ENCODE measurements at regions not wholly inside any gene's neighbourhood (a gene's known extent, or its start where the extent isn't known, plus 50 kb on each side); places are given as distances from the start of the nearest gene placed in this dataset.
A peak's percentile ranks its signal among the peaks of the same experiment; 100 is the strongest.

DNA sequence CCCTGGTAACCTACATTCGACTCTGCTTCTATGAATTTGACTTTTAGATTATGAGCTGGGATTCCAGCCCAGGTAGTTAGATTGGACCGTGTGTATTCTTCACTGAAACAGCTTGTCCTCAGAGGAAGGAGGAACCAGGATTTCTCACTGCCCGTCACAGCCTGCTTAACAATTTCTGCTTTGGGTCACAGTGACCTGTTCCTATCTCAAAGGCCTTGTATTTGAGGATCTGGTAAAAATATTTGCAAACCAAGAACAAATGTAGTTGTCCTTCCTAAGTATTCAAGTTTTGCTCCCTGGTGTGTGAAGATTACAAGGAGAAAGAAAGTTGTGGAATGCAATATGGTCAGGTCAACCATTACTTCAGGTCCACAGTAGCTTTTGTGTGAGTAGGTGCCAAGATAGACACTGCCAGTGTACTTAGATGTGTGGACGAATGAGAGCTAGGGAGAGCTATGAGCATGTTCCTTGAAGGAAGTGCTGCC is 55.1 kb downstream of the KIF4B start:
- no peak for DNase-seq

DNA sequence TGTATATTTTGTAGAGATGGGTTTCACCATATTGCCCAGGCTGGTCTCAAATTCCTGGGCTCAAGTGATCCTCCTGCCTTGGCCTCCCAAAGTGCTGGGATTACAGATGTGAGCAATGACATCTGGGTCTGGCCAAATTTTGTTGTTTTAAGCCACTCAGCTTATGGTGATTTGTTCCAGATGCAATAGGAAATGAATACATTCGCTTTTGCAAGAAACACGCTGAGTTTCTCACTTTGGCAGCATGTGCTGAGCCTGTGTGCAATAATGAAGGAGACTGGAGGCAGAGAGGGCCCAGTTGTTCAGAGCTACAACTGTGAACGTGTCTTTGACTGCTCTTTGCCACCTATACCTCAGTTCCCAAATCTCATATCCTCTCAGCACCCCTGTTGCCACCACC is 56.4 kb downstream of the KIF4B start:
- no peak for DNase-seq

DNA sequence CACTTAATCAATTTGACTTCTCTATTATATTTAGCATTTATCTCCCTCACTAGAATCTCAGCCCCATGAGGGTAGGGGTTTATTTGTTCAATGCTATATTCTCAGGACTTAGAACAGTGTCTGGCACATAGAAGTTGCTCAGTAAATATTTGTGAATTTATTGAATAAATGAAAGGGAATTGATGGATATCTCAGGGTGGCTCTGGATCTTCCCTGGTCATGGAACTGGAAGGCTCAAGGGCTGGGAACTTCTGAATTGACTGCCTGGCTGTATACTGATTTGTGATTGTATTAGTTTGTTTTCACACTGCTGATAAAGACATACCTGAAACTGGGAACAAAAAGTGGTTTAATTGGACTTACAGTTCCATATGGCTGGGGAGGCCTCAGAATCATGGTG is 57.2 kb downstream of the KIF4B start:
- no peak for DNase-seq

DNA sequence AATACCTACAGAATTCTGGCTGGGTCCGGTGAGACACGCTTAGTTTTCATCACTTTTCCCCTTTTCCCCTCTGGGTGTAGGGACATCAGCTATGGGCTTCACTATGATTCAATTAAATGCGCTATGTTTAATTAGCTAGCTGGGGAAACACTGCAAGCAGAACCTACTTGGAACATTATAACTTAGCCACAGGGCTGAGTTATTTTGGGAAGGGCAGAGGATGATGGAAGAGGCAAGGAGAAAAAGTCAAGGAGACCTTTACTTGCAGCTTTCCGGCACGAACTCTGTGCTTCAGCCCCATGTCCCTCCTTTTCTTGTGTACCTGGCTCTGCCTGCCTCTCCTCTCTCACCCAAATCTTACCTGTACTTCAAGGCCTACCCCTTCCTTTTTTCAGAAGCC is 62.8 kb downstream of the KIF4B start:
- no peak for DNase-seq

DNA sequence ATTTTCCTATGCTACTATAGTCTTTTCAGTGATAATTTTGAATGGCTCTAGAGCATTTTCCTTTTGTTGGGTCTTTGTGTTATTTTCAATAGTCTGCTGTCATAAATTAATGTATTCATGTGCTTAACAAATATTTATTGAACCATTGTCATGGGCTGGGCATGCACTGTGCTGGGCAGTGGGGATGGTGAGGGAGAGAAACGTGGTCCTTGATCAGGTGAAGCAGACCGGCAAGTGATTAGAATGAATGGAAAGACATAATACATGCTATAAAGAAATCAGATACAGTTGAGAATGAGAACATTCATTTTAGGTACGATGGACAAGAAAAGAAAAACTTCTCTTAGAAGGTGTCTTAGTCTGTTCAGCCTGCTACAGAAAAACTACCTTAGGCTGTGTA is 66.1 kb downstream of the KIF4B start:
- DNase-seq, result no peak

DNA sequence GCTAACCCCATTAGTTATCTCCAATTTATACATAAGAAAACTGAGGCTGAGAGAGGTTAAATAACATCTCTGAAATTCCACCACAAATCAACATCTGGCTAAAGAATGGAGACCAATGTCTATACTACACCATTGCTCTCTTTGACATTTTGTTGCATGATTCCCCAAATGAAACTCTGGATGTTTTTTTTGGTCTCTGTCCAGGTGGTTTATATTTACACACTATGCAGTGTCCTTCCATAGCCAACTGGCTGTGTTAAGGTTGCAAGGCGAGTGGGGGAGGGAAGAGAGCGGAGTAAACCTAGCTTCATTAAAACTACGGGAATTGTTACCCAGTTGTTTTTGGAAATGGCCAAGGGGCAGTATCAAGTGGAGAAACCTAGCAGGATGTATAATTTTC is 67.2 kb downstream of the KIF4B start:
- no peak for DNase-seq

DNA sequence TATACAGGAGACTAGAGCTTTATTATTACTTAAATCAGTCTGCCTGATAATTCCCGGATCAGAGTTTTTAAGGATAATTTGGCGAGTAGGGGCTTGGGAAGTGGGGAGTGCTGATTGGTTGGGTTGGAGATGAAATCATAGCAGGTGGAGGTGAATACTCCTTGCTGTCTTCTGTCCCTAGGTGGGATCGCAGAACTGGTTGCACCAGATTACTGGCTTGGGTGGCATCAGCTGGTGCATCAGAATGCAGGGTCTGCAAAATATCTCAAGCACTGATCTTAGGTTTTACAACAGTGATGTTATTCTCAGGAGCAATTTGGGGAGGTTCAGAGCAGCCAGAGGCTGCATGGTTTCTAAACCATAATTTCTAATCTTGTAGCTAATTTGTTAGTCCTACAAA is 68.1 kb downstream of the KIF4B start:
- no peak for DNase-seq

DNA sequence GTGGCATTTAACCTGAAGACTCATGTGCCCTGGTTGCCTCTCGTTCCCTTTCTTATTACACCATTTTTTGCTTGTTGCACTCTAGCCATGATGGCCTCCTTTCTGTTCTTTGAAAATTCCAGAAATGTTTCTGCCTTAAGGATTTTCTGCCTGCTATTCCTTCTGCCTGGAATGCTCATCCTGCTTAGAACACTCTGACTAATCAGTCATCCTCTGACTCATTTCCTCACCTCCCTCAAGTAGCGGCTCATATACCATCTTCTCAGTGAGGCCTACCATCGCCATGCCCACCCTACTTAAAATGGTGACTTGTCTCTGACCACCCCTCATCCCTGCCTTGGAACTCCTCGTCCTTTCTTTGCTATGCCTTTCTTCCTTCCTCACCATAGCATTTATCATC is 68.8 kb downstream of the KIF4B start:
- peak; percentile 86 for DNase-seq

DNA sequence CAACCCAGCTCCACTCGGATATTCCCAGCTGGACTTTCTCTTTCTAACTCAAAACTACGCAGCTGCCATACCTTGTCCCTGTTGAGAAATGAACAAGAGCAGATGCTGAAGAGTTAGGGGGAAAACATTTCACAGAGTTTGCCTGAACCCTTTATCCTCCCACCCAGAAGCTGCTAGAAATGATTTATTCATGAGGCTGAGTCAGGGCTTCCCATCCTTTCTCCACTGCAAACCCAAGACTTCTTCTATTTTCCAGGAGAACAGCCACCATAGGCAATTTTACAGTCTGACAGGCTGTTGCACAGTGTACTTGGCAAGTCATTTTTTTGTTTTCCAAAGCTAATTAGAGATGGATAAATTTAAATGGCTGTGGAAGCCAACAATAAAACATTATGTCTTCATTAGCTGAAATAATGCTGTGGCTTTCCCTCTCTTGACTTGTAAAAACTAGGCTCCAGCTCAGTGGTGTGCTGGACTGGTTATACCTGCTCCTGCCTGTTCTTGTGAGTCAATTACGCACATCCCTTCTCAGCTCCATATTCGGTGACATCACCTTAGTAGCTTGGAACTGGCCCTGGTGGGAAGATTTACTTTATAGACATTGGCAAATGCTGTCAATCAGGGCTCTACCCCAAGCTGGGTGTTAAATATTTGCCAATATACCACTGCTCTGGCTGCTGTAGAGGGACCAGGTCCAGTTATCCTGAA is 71.9 kb downstream of the KIF4B start:
- no peak for DNase-seq

DNA sequence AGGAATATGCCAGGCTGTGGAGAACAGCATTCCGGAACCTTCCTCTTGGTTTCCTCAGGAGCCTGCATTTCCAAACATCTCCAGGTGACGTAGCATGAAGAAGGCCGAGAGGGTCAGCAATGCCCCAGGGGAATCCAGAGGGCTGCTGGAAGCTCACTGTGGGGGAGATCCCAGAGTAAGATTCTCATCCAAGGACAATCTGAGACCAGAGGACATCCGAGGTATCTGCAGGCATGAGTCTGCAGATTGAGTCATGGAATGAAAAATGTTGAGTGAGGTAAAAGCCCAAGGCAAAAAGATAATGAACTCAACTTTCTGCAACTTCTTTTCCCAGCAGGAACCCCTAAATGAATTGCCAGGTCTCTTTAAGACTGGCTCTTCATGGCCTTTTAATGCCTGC is 73.5 kb downstream of the KIF4B start:
- no peak for DNase-seq

DNA sequence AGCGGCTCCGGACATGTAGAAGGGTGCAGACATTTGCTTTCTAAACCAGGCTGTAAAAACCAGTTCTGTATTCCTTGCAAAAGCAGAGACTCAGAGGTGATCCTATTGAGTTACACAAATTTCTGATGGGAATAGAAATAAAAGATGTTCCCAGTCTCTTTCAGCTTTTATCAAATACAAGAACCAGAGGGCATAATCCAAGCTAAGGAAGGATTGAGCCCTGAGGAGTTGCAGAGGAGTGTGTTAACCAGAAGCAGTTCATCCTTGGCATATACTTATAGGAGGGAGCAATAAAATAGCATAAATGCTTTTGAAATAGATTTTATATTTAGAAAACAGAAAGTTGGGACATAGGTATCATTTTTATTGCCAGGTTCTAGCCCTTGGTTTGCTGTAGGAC is 75.3 kb downstream of the KIF4B start:
- no peak for DNase-seq

DNA sequence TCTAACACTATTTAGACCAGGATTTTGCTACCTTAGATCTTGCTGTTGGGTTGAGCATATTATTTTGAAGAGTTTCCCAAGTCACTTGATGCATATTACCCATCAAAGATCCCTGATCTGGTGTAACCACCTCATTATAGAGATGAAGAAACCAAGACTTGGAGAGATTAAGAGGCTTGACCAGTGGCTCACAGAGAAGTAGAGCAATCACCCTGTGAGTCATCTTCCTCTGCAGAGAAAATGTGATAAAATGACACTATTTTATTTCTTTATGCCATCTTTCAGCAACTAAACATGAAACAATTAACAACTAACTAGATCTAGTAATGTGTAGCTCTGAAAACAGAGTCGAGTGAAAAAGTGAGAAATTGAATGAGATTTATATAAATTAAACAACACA is 76.1 kb downstream of the KIF4B start:
- no peak for DNase-seq

DNA sequence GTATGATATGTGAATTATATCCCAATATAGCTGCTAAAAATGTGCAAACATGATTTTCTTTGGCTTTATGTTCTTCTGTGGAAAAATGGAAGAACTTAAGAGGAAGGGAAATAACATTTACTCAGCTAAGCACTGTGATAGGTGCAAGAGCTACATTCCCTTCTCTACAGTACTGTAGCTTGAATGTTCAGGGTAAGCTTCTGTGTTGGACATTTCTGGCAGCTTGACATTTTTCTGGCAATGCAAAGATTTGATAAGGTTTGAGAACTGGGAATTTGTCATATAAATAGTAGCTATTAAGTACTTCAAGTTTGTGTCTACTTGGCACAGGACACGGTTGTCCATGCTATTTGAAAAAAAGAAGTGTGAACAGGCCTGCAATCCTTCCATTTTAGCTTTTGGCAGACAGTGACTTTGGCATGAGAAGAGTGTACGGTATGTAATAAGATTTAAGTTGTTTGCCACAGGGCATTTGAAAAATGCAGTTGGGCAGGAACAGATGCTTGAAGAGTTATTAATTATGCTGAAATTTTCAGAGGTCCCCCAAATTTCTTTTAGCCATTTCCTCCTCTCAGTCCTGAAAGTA is 77.6 kb downstream of the KIF4B start:
- DNase-seq, result no peak

DNA sequence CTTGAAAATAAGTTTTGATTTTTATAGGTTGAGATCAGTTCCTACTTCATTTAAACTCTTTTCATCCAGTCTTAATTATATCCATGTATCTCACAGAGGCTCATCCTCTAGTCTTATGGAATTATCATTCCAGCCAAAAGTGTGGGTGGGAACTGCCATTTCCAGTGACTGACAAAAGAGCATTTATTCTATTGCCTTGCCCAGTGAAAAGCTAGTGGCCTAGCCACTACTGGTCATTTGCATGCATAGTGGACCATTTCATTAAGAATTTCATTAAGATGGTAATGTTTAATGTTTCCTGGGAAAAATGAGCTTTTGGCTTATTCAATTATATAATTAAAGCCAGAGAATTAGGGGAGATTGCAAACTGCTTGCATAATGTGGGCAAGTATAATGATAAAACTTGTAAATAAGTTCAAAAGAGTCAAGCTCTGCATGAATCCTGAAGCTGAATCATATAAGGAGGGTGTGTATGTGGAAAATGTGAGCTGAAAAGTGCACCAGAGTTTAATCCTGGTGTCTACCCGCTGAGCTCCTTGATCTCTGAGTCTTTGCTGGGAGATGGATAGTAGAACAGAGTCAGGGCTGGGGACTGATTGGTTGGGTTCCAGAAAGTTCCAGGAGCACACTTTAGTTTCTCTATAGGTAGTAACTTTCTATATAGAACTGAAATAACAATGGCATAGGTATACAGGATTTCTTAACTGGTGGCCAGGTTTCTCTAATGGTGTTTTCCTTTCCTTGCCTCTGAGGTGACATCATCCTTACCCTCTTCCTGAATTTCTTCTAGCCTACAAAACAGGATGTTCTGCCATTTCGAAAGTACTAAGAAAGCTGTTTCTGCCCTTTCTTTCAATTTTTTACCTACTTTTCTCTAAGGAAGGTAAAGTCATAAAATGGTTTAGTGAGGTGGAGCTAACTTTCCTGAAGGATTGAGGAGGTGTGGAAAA is 78.5 kb downstream of the KIF4B start:
- DNase-seq, result no peak

DNA sequence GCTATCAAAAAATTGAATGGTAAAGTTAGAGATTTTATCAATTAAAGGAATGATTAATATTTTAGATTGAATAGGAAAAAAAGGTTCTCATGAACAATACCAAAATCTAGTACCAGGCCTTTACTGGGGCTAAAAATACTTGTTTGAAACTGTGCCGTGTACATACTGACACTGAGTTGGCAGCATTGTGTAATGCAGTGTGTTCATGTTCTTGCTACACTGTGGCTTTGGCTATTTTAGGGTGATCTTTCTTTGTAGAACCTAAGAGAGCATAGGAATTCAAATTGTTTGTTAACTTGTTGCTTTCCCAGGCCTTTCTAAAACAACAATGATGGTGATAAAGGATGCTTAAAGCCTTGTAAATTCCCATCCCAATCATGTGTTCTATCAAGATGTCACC is 80.9 kb downstream of the KIF4B start:
- DNase-seq, result no peak

DNA sequence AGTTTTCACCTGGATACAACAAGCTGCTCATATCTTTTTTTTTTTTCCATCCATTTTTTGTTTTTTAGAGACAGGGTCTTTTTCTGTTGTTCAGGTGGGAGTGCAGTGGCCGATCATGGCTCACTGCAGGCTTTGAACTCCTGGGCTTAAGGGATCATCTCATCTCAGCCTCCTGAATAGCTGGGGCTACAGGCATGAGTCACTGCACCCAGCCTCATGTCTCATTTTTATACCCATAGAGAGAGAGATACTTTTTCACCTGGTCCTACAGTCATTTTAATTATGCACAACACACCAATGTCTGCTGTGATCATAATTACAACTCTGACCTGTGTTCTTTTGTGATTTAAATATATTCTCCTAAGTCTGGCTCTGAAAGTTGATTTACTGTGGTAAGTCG is 84.4 kb downstream of the KIF4B start:
- no peak for DNase-seq

DNA sequence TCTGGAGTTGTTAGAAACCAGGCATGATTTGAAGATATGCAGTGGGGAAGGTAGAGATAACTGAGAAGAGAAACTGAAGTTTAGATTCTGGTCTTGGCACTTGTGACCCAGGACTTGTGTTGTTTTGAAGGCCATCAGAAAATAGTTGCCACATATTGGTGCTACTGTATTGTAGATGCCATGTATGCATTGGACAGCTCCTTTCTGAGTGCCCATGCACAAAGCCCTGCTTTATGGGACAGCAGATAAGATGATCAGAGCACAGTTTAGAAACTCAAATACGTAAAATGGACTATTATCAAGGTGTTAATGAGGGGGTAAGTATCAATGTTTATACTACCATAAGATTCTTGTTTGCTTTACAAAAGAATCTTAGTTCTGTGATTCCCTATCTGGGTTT is 84.9 kb downstream of the KIF4B start:
- no peak for DNase-seq

DNA sequence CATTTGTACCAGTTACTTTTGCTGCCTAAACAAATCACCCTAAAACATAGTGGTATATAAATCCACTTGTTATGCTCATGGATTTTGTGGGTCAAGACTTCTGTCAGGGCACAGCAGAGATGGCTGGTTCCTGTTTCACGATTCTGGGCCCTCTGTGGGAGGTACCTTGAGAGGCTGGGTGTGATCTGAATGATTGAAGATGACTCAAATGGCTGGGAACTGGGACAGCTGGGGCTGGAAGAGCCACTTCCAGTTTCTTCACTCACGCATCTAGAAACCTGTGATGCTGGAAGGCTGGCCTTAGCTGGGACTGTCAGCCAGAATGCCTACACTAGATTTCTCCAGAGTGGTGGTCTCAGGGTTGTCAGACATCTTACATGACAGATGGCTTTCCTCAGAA is 88.1 kb downstream of the KIF4B start:
- no peak for DNase-seq

DNA sequence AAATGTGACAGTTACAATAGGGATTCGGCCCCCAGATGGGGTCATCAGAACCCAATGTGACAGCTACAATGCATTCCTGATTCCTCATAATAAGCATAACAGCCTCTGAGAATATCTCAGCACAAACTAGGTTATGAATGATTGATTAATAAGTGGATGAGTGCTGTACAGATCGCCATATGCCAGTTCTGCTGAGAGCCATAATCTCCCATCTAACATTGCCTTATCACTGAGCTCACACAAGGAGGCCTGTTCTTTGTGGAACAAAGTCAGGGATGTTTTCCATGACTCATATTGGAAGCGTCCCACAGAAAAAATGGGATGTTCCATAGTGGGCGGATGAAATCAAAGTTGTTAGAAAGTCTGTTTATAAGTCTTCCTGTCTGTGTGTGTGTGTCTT is 89.6 kb downstream of the KIF4B start:
- no peak for DNase-seq

DNA sequence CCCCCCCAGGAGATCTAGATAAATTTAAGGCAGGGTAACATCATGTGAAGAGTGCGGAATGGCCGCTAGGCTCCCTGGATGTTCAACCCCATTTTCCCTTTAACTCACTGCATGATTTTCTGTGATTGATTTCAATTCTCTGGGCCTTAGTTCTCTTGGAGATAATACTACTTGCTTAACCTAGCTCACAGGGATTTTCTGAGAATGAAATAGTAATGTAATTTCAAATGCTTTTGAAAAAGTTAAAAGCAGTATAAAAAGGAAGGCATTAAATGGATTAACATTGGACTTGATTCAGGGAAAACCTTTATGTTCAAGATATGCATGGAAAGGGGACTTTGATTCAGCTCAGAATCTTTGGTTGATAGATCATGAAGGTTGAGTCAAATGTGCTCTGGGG is 90.9 kb downstream of the KIF4B start:
- DNase-seq, result no peak

DNA sequence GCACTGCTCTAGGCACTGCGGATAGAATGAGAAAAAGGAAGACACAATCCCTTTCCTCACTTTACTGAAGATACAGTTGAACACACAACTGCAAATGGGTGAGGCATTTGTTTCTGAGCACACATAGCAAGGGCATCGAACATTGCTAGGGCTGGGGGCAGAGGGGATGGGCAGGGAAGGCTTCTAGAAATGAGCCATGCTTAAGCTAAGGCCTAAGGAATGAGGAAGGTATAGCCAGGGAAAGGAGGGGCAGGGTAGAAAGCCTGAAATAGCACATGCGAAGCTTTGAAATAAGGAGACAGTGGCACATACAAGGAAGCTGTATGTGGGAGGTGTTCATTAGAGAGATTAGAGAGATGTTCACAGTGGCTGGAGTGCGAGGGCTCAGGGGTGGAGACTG is 92.7 kb downstream of the KIF4B start:
- DNase-seq, result no peak

DNA sequence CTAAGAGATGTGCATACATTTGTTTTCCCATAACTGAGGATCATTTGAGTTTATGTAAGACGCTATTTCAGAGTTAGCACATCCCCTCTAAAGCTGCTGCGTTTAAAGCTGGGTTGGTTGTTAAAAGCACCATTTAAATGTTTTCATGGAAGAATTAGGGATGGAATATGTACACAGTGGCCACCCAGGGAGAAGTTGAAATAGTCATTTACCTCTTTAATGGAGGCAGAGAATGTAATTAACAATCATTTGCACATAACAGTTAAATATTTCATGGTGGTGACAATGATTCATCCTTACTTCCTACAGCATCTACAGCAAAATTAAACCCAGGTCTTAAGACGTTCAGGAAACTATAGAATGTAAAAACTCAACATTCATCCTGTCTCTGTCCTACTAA is 100.3 kb downstream of the KIF4B start:
- DNase-seq, result no peak

DNA sequence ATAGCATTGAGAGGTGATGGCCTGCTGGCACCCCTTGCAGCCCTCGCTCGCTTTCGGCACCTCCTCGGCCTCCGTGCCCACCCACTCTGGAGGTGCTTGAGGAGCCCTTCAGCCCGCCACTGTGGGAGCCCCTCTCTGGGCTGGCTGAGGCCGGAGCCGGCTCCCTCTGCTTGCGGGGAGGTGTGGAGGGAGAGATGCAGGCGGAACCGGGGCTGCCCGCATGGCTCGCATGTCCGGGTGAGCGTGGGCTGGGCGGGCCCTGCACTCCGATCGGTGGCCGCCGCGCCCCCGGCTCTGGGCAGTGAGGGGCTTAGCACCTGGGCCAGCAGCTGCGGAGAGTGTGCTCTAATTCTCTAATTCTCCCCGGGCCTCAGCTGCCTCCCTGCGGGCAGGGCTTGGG is 101.1 kb downstream of the KIF4B start:
- DNase-seq, result no peak
